Peyer's patch (tissue), 4 donors: ENCODE measurements at regions not wholly inside any gene's neighbourhood (a gene's known extent, or its start where the extent isn't known, plus 50 kb on each side); places are given as distances from the start of the nearest gene placed in this dataset.
"Not testable (repeated sequence)": the region's sequence is repeated elsewhere in the genome, so short reads cannot be mapped to it uniquely, and the experiment has no call there.

Experiments used
- DNase-seq, 3 donors: peaks; one replicate each; pipeline ENCODE4 v3.0.0-alpha.2; 2017 to 2019
- H3K27ac ChIP-seq, 4 donors: fragments of 200-600 bp; sonication (generic); one replicate each; pipeline ENCODE4 v1.5.1; 2016 to 2019
- H3K27me3 ChIP-seq, 2 donors: fragments of 200-600 bp; sonication (generic); one replicate each; pipeline ENCODE4 v1.5.1; 2019
- H3K36me3 ChIP-seq, 3 donors: fragments of 200-600 bp; sonication (generic); one replicate each; pipeline ENCODE4 v1.5.1; 2016 to 2019
- H3K4me1 ChIP-seq, 4 donors: fragments of 200-600 bp; sonication (generic); one replicate each; pipeline ENCODE4 v1.5.1; 2016 to 2019
- H3K4me3 ChIP-seq, 4 donors: fragments of 200-600 bp; sonication (generic); 1 replicate in 3 of 4; 2 replicates in 1 of 4; pipeline ENCODE4 v1.5.1; 2016 to 2019; ENCODE audit warnings: mild to moderate bottlenecking in 1 of 4
- H3K9me3 ChIP-seq, 4 donors: fragments of 200-600 bp; sonication (generic); one replicate each; pipeline ENCODE4 v1.5.1; 2016 to 2019; ENCODE audit warnings: mild to moderate bottlenecking in 1 of 4
- CTCF ChIP-seq, 6 experiments: fragments of 450-650 bp in 4 of 6; fragments of 200-600 bp in 2 of 6; sonication (generic) in 1 of 6; IDR thresholded peaks; one replicate each; pipeline ENCODE4 v1.5.1; 2017 to 2019; ENCODE audit warnings: antibody characterized with exemption in 6 of 6, mild to moderate bottlenecking in 3 of 6, moderate library complexity in 1 of 6
- POLR2A ChIP-seq, 2 donors: fragments of 450-650 bp; IDR thresholded peaks; one replicate each; pipeline ENCODE4 v1.5.1; 2017; ENCODE audit warnings: antibody characterized with exemption in 2 of 2, mild to moderate bottlenecking in 2 of 2, moderate library complexity in 2 of 2

DNA sequence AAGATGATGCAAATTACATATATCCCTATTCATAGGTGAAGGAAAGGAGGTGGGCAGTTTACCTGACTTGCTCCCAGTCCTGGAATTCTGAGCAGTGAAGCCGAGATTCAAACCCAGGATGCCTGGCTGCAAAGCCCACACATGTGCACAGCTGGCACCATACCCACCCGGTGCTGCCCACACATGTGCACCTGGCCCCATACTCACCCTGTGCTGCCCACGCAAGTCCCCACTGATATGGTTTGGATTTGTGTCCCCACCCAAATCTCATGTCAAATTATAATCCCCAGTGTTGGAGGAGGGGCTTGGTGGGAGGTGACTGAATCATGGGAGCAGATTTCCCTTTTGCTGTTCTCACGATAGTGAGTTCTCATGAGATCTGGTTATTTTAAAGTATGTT, 179.2 kb upstream of the C14orf180 start:
- Histone ChIP-seq H3K4me3 (no peak overlapping the region), H3K36me3 (no peaks in the 10 kb centered on the region), H3K27ac (no peak overlapping the region), H3K27me3 (no peaks in the 10 kb centered on the region), H3K4me1 (no peaks in the 10 kb centered on the region), H3K9me3 (peaks cover 0 to 11% (median 0%) of the 10 kb centered on the region in 4 donors)
- DNase-seq, result no peak
- TF ChIP-seq POLR2A (IDR thresholded peaks at IDR 0.05) (no peak), CTCF (IDR thresholded peaks at IDR 0.05) (no peak)

DNA sequence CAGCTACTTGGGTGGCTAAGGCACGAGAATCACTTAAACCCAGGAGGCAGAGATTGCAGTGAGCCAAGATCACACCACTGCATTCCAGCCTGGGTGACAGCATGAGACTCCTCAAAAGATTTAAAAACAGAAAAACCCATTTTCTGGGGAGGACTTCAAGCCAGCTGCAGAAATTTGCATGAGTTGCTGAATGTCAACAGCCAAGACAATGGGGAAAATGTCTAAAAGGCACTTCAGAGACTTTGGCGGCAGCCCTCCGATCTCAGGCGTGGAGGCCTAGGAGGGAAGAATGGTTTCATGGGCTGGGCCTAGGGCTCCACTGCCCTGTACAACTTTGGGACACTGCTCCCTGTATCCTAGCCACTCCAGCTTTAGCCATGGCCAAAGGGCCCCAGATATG, 177.8 kb upstream of the C14orf180 start:
- no peak for TF ChIP-seq POLR2A (IDR thresholded peaks at IDR 0.05)
- TF ChIP-seq CTCF (IDR thresholded peaks at IDR 0.05), result no peak
- H3K36me3 ChIP-seq, result no peaks in the 10 kb centered on the region
- no peaks in the 10 kb centered on the region for H3K27me3 ChIP-seq
- H3K27ac ChIP-seq, result no peak overlapping the region
- DNase-seq, result no peak
- H3K4me1 ChIP-seq, result no peaks in the 10 kb centered on the region
- H3K4me3 ChIP-seq, result no peak overlapping the region
- H3K9me3 ChIP-seq, result peaks cover 0 to 11% (median 0%) of the 10 kb centered on the region in 4 donors

GRCh38 chr14:104402303-104402702, 177.3 kb upstream of the C14orf180 start:
- not testable (repeated sequence) for H3K36me3 ChIP-seq, H3K27me3 ChIP-seq, H3K9me3 ChIP-seq, H3K4me1 ChIP-seq, H3K27ac ChIP-seq, DNase-seq, H3K4me3 ChIP-seq

DNA sequence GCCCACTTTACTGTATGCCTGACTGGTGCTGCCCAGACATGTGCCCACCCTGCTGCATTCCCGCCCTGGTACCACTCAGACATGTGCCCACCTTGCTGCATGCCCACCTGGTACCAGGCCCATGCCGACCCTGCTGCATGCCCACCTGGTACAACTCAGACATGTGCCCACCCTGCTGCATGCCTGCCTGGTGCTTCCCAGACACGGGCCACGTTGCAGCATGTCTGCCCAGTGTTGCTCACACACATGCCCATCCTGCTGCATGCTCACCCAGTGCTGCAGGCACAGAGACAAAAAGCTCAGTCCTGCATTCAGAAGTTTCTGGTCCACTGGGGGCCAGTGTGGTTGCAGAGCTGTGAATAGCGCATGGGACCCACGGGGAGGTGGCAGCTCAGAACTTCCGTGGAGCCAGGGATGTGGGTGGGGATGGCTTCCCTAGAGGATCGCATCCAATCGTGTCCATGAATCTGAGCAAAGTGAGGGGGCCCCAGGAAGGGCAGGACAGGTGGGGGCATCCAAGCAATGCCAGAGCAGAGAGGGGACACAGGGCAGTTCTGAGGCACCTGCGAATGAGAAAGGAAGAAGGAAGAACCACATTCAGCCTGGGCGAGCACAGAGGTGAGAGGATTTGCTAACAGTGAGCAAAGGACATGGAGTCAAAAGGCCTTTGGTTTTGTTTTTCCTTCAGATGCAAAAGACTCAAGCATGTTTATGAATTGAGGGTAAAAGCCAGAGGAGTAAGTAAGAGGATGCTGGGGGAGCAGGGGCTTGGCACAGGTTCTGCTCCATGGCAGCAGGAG, 175.9 kb upstream of the C14orf180 start:
- Histone ChIP-seq H3K4me3 (no peak overlapping the region), H3K27ac (no peak overlapping the region), H3K9me3 (peaks cover 0 to 1% (median under 1%) of the 10 kb centered on the region in 4 donors), H3K27me3 (no peaks in the 10 kb centered on the region), H3K36me3 (no peaks in the 10 kb centered on the region), H3K4me1 (no peaks in the 10 kb centered on the region)
- peak in 2 of 3 donors; percentile 5 to 26 for DNase-seq
- TF ChIP-seq POLR2A (IDR thresholded peaks at IDR 0.05), result no peak
- TF ChIP-seq CTCF (IDR thresholded peaks at IDR 0.05), result no peak

DNA sequence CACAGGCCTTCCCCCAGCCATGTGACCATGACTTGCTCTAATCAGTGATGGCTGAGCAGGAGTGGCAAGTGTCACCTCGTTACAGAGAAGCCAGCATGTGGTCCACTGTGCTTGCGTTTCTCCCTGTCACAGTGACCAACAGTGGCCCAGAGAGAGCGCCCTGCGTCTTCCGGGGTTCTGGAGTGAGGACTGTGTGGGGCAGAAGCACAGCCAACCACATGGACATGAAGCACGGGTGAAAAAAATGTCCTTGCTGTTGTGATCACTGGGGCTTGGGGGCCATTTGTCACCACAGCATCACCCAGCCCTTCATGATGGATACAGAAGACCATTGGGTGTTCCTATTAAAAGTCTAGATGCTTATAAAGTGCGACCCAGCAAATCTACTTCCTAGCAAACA, 174.6 kb upstream of the C14orf180 start:
- no peaks in the 10 kb centered on the region for H3K4me1 ChIP-seq
- DNase-seq, result peak in 1 of 3 donors; percentile 10
- TF ChIP-seq CTCF (IDR thresholded peaks at IDR 0.05), result no peak
- TF ChIP-seq POLR2A (IDR thresholded peaks at IDR 0.05), result no peak
- no peaks in the 10 kb centered on the region for H3K36me3 ChIP-seq
- H3K27ac ChIP-seq, result no peak overlapping the region
- H3K27me3 ChIP-seq, result no peaks in the 10 kb centered on the region
- no peak overlapping the region for H3K4me3 ChIP-seq
- peaks cover 0 to 4% (median 0%) of the 10 kb centered on the region in 4 donors for H3K9me3 ChIP-seq

DNA sequence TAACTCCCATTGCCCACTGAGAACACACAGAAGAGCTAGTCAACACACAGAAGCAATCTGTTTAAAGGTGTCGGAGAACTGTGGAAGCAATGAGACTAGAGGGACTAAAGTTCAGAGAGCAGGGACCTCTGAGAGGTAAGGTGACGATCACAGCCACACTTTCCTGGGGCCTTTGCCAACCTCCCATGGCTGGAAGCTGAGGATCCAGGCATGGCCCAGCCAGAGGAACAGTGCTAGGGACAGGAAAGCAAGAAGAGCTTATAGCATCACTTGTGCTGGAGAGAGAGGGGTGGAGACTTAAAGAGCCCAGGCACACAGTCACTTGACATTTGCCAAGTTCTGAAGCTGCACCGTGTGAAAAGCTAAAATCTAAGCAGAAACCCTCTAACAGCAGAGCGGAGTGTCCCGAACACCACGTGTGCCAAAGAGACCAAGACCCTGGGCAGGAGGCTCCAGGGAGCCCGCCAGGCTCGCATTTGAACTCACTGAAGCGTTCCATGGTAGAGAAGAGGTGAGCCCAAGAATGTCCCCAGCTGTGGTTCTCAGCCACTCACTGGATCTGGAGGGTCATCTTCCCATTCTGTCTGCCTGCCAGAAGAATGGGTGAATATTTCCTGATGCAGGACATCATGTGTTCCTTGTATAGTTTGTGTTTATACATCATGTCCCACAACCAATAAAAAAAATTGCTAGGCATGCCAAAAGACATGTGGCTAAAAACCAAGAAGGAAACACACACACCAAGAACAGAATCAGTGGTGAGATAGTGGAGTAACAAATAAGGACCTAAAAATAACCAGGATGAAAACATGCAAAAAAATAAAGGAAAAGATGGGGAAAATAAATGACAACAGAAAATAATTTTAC, 174.0 kb upstream of the C14orf180 start:
- no peak overlapping the region for H3K27ac ChIP-seq
- peaks cover 0 to 4% (median 0%) of the 10 kb centered on the region in 4 donors for H3K9me3 ChIP-seq
- no peaks in the 10 kb centered on the region for H3K27me3 ChIP-seq
- TF ChIP-seq POLR2A (IDR thresholded peaks at IDR 0.05), result no peak
- no peak for TF ChIP-seq CTCF (IDR thresholded peaks at IDR 0.05)
- no peaks in the 10 kb centered on the region for H3K36me3 ChIP-seq
- no peak for DNase-seq
- H3K4me1 ChIP-seq, result no peaks in the 10 kb centered on the region
- no peak overlapping the region for H3K4me3 ChIP-seq
